ENCODE measurements at regions not wholly inside any gene's neighbourhood (a gene's known extent, or its start where the extent isn't known, plus 50 kb on each side); places are given as distances from the start of the nearest gene placed in this dataset.
A peak's percentile ranks its signal among the peaks of the same experiment; 100 is the strongest.

GRCh38 chr20:54272901-54273488 lies 65.1 kb downstream of the PFDN4 start:
- H3K4me3 Mint-ChIP-seq, result no peak overlapping the region
- H3K4me1 Mint-ChIP-seq (ENCODE audit: low read depth), result peaks cover 14% of the 10 kb centered on the region
- no peaks in the 10 kb centered on the region for H3K36me3 Mint-ChIP-seq (ENCODE audit: low read depth)
- H3K27me3 Mint-ChIP-seq, result peaks cover 30% of the 10 kb centered on the region
- no peaks in the 10 kb centered on the region for H3K9me3 Mint-ChIP-seq
- H3K27ac Mint-ChIP-seq, result no peak overlapping the region

DNA sequence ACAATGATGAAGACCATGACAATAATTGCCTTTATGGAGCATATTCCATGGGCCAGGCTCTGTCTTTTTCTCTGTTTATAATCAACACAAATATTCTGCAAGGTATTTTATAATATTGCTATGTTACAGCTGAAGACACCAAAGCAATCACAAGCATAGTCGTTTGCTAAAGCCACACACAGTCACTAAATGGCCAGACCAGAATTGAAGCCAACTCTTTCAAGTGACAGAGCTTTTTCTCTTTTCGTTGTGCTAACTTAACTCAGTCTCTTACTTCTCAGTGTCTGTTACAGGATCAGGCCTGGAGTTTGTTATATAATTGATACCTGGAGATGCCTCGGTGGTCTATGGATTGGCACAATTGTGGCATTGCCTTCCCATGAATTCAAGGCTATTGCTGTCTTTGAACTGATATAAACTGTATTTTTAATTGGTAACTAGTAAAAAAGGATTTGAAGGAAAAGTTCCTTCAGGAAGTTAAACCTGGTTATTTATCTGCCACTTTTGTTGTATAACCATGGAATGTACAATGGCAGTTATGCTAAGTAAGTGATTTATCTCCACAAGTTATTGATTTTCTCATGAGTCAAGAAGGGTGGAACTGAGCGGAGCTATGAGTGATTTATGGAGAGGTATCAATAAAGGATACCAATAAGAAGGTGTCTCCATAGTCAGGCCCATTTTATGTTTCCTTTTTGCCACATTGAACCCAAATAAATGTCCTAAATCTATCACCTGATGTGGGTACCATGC lies 67.6 kb downstream of the PFDN4 start:
- Mint-ChIP-seq H3K4me1 (ENCODE audit: low read depth) (peaks cover 14% of the 10 kb centered on the region), H3K27me3 (peaks cover 12% of the 10 kb centered on the region), H3K9me3 (no peaks in the 10 kb centered on the region), H3K36me3 (ENCODE audit: low read depth) (no peaks in the 10 kb centered on the region), H3K27ac (no peak overlapping the region), H3K4me3 (no peak overlapping the region)

GRCh38 chr20:54276577-54277169 lies 68.8 kb downstream of the PFDN4 start:
- Mint-ChIP-seq H3K4me1 (ENCODE audit: low read depth) (peaks cover 14% of the 10 kb centered on the region), H3K9me3 (no peaks in the 10 kb centered on the region), H3K4me3 (no peak overlapping the region), H3K27ac (no peak overlapping the region), H3K36me3 (ENCODE audit: low read depth) (no peaks in the 10 kb centered on the region), H3K27me3 (peaks cover 11% of the 10 kb centered on the region)

DNA sequence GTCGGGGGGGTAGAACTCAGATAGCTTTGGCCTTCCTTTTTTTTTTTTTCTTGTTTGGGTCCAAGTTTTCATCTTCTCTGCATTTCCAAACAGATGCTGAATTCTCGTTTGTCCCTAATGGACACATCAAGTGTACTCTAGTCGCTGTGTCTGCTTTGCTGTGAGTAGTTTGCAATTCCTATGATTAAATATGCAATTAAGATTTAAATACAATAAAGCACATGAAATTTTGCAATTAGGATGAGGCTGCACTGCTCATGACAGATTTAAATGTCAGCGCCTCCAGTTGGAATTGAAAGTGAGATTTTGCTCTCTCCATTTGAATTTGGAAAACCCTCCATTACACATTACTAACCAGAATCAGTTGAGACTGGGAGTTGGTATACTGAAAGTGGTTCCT lies 70.4 kb downstream of the PFDN4 start:
- Mint-ChIP-seq H3K27me3 (no peaks in the 10 kb centered on the region), H3K27ac (no peak overlapping the region), H3K4me3 (no peak overlapping the region), H3K36me3 (ENCODE audit: low read depth) (no peaks in the 10 kb centered on the region), H3K4me1 (ENCODE audit: low read depth) (peaks cover 14% of the 10 kb centered on the region), H3K9me3 (no peaks in the 10 kb centered on the region)

- peaks cover 9% of the 10 kb centered on the region for H3K36me3 Mint-ChIP-seq (ENCODE audit: low read depth)
- H3K27me3 Mint-ChIP-seq, result peaks cover 1% of the 10 kb centered on the region
- H3K4me1 Mint-ChIP-seq (ENCODE audit: low read depth), result peaks cover 30% of the 10 kb centered on the region
- no peak overlapping the region for H3K27ac Mint-ChIP-seq
- peaks cover under 1% of the 10 kb centered on the region for H3K9me3 Mint-ChIP-seq
- H3K4me3 Mint-ChIP-seq, result no peak overlapping the region
Measured at GRCh38 chr20:54282625-54283024, 74.7 kb downstream of the PFDN4 start.

DNA sequence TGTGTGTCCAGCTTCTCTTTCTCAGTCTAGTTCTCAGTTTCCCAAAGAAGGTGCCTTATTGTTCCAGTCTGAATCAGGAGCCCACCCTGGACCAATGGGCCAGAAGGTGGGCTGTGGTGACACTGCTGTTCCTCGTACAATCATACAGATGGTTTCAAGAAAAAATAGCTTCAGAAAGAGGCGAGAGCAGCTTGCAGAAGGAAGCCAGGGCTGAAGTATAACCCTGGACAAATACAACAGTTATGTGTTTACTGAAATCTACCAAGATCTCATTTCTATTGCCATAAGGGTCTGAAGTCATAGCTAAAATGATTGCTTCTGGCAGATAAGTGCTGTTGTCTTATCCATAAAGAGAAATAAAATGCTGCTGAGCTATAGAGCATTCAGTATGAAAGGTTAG lies 75.4 kb downstream of the PFDN4 start:
- Mint-ChIP-seq H3K4me3 (no peak overlapping the region), H3K27ac (peak overlapping the region; percentile 69), H3K36me3 (ENCODE audit: low read depth) (peaks cover 9% of the 10 kb centered on the region), H3K9me3 (peaks cover 6% of the 10 kb centered on the region), H3K27me3 (peaks cover 8% of the 10 kb centered on the region), H3K4me1 (ENCODE audit: low read depth) (peaks cover 33% of the 10 kb centered on the region)

GRCh38 chr20:54284928-54285704 lies 77.2 kb downstream of the PFDN4 start:
- Mint-ChIP-seq H3K27ac (peak overlapping the region; percentile 98), H3K9me3 (peaks cover 7% of the 10 kb centered on the region), H3K36me3 (ENCODE audit: low read depth) (peaks cover 9% of the 10 kb centered on the region), H3K27me3 (peaks cover 16% of the 10 kb centered on the region), H3K4me3 (peak overlapping the region; percentile 86), H3K4me1 (ENCODE audit: low read depth) (peaks cover 33% of the 10 kb centered on the region)

GRCh38 chr20:54290636-54291035 lies 82.7 kb downstream of the PFDN4 start:
- Mint-ChIP-seq H3K9me3 (peaks cover 7% of the 10 kb centered on the region), H3K4me3 (no peak overlapping the region), H3K27ac (no peak overlapping the region), H3K4me1 (ENCODE audit: low read depth) (peaks cover 38% of the 10 kb centered on the region), H3K27me3 (peaks cover 47% of the 10 kb centered on the region), H3K36me3 (ENCODE audit: low read depth) (peaks cover 7% of the 10 kb centered on the region)

- Mint-ChIP-seq H3K9me3 (peaks cover 7% of the 10 kb centered on the region), H3K27me3 (peaks cover 53% of the 10 kb centered on the region), H3K27ac (no peak overlapping the region), H3K36me3 (ENCODE audit: low read depth) (peaks cover 4% of the 10 kb centered on the region), H3K4me1 (ENCODE audit: low read depth) (peaks cover 30% of the 10 kb centered on the region), H3K4me3 (no peak overlapping the region)
Measured at GRCh38 chr20:54291339-54292010, 83.6 kb downstream of the PFDN4 start.

DNA sequence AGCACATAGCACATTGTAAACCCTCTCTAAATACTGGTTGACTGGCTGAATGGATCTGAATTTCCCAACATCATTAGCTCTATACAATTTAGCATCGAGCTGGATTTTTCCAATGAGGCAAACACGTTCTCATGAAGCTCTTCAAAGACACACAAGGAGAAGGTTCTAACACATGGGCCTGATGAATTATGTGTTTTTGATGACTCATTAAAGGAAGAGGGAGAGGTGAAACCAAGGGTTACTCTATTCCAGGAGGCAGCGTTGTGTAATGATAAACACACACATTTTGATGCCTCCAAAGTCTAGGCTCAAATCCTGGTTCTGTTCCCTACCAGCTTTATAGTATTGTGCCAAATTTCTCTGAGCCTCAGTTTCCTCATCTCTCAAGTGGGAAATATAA lies 84.3 kb downstream of the PFDN4 start:
- Mint-ChIP-seq H3K4me1 (ENCODE audit: low read depth) (peaks cover 25% of the 10 kb centered on the region), H3K27me3 (peaks cover 60% of the 10 kb centered on the region), H3K27ac (no peak overlapping the region), H3K36me3 (ENCODE audit: low read depth) (no peaks in the 10 kb centered on the region), H3K4me3 (no peak overlapping the region), H3K9me3 (peaks cover 7% of the 10 kb centered on the region)

GRCh38 chr20:54293526-54293925 lies 85.6 kb downstream of the PFDN4 start:
- Mint-ChIP-seq H3K27ac (no peak overlapping the region), H3K36me3 (ENCODE audit: low read depth) (no peaks in the 10 kb centered on the region), H3K4me3 (no peak overlapping the region), H3K27me3 (peaks cover 57% of the 10 kb centered on the region), H3K9me3 (no peaks in the 10 kb centered on the region), H3K4me1 (ENCODE audit: low read depth) (peaks cover 20% of the 10 kb centered on the region)

- Mint-ChIP-seq H3K4me1 (ENCODE audit: low read depth) (peaks cover 20% of the 10 kb centered on the region), H3K9me3 (no peaks in the 10 kb centered on the region), H3K27me3 (peaks cover 54% of the 10 kb centered on the region)
Measured at GRCh38 chr20:54294094-54294493, 86.2 kb downstream of the PFDN4 start.

GRCh38 chr20:54295686-54296085 lies 87.8 kb downstream of the PFDN4 start:
- Mint-ChIP-seq H3K4me1 (ENCODE audit: low read depth) (peaks cover 15% of the 10 kb centered on the region), H3K27me3 (peaks cover 60% of the 10 kb centered on the region), H3K4me3 (no peak overlapping the region), H3K36me3 (ENCODE audit: low read depth) (no peaks in the 10 kb centered on the region), H3K27ac (no peak overlapping the region), H3K9me3 (no peaks in the 10 kb centered on the region)

More at GRCh38 chr20:54294094-54294493, 86.2 kb downstream of the PFDN4 start:
- Mint-ChIP-seq H3K36me3 (ENCODE audit: low read depth) (no peaks in the 10 kb centered on the region), H3K27ac (no peak overlapping the region), H3K4me3 (no peak overlapping the region)

- Mint-ChIP-seq H3K36me3 (ENCODE audit: low read depth) (no peaks in the 10 kb centered on the region), H3K4me3 (no peak overlapping the region), H3K9me3 (no peaks in the 10 kb centered on the region)
Measured at GRCh38 chr20:54305421-54305820, 97.5 kb downstream of the PFDN4 start.

More at GRCh38 chr20:54305421-54305820, 97.5 kb downstream of the PFDN4 start:
- H3K27me3 Mint-ChIP-seq, result peaks cover 49% of the 10 kb centered on the region
- H3K27ac Mint-ChIP-seq, result no peak overlapping the region
- H3K4me1 Mint-ChIP-seq (ENCODE audit: low read depth), result peaks cover 17% of the 10 kb centered on the region

Data from stimulated activated naive CD8-positive, alpha-beta T cell treated with anti-CD3 and anti-CD28 coated beads, Interleukin-15, Interleukin-2, amounts not matched to agents 100 ng/mL and 50 ng/mL, for 24 hours (primary cell).